Uterus (tissue), 2 donors: ENCODE measurements at regions not wholly inside any gene's neighbourhood (a gene's known extent, or its start where the extent isn't known, plus 50 kb on each side); places are given as distances from the start of the nearest gene placed in this dataset.

Source experiments
- POLR2A ChIP-seq, 2 donors: fragments of 450-650 bp; IDR thresholded peaks; one replicate each; pipeline ENCODE4 v1.6.1; 2016; ENCODE audit warnings: antibody characterized with exemption in 2 of 2, mild to moderate bottlenecking in 1 of 2, moderate library complexity in 1 of 2
- TF ChIP-seq, protein P1 (sequence below), 4 experiments: fragments of 200-600 bp in 2 of 4; fragments of 450-650 bp in 2 of 4; sonication (generic) in 2 of 4; IDR thresholded peaks; one replicate each; pipeline ENCODE4 v1.5.1; 2016 to 2019; ENCODE audit warnings: antibody characterized with exemption in 4 of 4, mild to moderate bottlenecking in 2 of 4, moderate library complexity in 1 of 4

GRCh38 chr3:150158943-150159625 is 188.4 kb upstream of the PFN2 start:
- TF ChIP-seq, protein P1, sequence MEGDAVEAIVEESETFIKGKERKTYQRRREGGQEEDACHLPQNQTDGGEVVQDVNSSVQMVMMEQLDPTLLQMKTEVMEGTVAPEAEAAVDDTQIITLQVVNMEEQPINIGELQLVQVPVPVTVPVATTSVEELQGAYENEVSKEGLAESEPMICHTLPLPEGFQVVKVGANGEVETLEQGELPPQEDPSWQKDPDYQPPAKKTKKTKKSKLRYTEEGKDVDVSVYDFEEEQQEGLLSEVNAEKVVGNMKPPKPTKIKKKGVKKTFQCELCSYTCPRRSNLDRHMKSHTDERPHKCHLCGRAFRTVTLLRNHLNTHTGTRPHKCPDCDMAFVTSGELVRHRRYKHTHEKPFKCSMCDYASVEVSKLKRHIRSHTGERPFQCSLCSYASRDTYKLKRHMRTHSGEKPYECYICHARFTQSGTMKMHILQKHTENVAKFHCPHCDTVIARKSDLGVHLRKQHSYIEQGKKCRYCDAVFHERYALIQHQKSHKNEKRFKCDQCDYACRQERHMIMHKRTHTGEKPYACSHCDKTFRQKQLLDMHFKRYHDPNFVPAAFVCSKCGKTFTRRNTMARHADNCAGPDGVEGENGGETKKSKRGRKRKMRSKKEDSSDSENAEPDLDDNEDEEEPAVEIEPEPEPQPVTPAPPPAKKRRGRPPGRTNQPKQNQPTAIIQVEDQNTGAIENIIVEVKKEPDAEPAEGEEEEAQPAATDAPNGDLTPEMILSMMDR (IDR thresholded peaks at IDR 0.05) = no peak
- no peak for TF ChIP-seq POLR2A (IDR thresholded peaks at IDR 0.05)
